SU-DHL-6 (cell line): ENCODE measurements at regions not wholly inside any gene's neighbourhood (a gene's known extent, or its start where the extent isn't known, plus 50 kb on each side); places are given as distances from the start of the nearest gene placed in this dataset.

Experiments
- CTCF ChIP-seq: fragments of 200-600 bp; sonication (generic); IDR thresholded peaks from one replicate; pipeline ENCODE4 v1.5.1; 2017; ENCODE audit warnings: antibody characterized with exemption, mild to moderate bottlenecking, low read length, moderate library complexity; ENCODE audit not compliant: insufficient read depth, poor library complexity, severe bottlenecking
- EZH2phosphoT487 ChIP-seq: fragments of 200-600 bp; sonication (generic), shearing (Covaris generic); conservative IDR thresholded peaks from 2 replicates; pipeline ENCODE4 v1.6.1; 2018; ENCODE audit warnings: mild to moderate bottlenecking, antibody characterized with exemption, low read length, moderate library complexity, mixed read lengths

- TF ChIP-seq CTCF (no peak), EZH2phosphoT487 (no peak)
Measured at GRCh38 chr1:47565676-47566075, 127.8 kb downstream of the FOXD2 start.
